Activated CD8-positive, alpha-beta T cell treated with anti-CD3 and anti-CD28 coated beads for 36 hours (primary cell): ENCODE measurements at regions not wholly inside any gene's neighbourhood (a gene's known extent, or its start where the extent isn't known, plus 50 kb on each side); places are given as distances from the start of the nearest gene placed in this dataset.

Source experiments
- ATAC-seq: fragments of 200-7000 bp; cut with Tn5 transposase; one replicate; pipeline ENCODE4 v1.10.0; 2021; ENCODE audit warnings: mild to moderate bottlenecking, moderate library complexity
- CTCF ChIA-PET: fragments of 350-600 bp; sonication (Branson Sonifier 250); formaldehyde crosslinking; loops from one replicate; lab custom pipeline; 2021; ENCODE audit warnings: antibody characterized with exemption; lab: Charles Lee
- POLR2A ChIA-PET: fragments of 350-600 bp; sonication (Branson Sonifier 250); formaldehyde crosslinking; loops from one replicate; lab custom pipeline; 2021; ENCODE audit warnings: antibody characterized with exemption; lab: Charles Lee
- DNase-seq: peaks from one replicate; pipeline ENCODE4 v3.0.0-alpha.2; 2020
- H3K27ac Mint-ChIP-seq: one replicate; pipeline ENCODE4 v1.8.0; 2021; ENCODE audit warnings: mild to moderate bottlenecking, mixed read lengths
- H3K27me3 Mint-ChIP-seq: one replicate; pipeline ENCODE4 v1.8.0; 2021; ENCODE audit warnings: mixed read lengths
- H3K36me3 Mint-ChIP-seq: one replicate; pipeline ENCODE4 v1.8.0; 2021; ENCODE audit warnings: low read depth, mixed read lengths
- H3K4me1 Mint-ChIP-seq: one replicate; pipeline ENCODE4 v1.8.0; 2021; ENCODE audit warnings: low read depth, mixed read lengths
- H3K4me3 Mint-ChIP-seq: one replicate; pipeline ENCODE4 v1.8.0; 2021; ENCODE audit warnings: mild to moderate bottlenecking, moderate library complexity, mixed read lengths
- H3K9me3 Mint-ChIP-seq: one replicate; pipeline ENCODE4 v1.8.0; 2021; ENCODE audit warnings: mixed read lengths
- CTCF ChIP-seq: fragments of 200-600 bp; IDR thresholded peaks from one replicate; pipeline ENCODE4 v1.8.0; 2022; ENCODE audit warnings: antibody characterized with exemption, mild to moderate bottlenecking
- intact Hi-C: fragments of 100-400 bp; cut with micrococcal nuclease; formaldehyde crosslinking; loops from one replicate; pipeline ENCODE4 v1.10.0; 2022

DNA sequence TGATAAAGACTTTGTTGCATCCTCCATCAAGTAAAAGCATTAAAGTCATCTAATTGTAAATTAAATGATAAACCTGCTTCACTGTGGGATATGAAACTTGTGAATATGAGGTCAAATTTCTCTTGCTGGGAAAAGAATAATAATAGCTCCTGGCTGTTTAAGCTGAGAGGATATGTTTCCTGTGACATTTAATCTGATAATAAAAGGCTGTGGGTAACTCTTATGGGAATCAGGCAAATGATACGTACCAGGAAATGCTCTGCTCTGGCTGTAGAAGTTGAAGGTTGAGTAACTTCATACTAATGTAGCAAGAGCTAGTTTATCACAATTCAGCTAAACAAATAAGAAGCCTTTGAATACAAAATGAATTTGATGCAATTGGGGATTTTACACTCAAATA lies 574.6 kb downstream of the RAPGEF2 start:
- intact Hi-C loops: no loop called here
- Mint-ChIP-seq H3K4me1 (no peaks in the 10 kb centered on the region), H3K27ac (no peak overlapping the region), H3K4me3 (no peak overlapping the region), H3K36me3 (no peaks in the 10 kb centered on the region), H3K27me3 (no peaks in the 10 kb centered on the region), H3K9me3 (peaks cover 1% of the 10 kb centered on the region)
- DNase-seq: no peak
- no peak for ATAC-seq
- ChIA-PET CTCF (no interaction called here), POLR2A (no interaction called here)
- no peak for TF ChIP-seq CTCF

DNA sequence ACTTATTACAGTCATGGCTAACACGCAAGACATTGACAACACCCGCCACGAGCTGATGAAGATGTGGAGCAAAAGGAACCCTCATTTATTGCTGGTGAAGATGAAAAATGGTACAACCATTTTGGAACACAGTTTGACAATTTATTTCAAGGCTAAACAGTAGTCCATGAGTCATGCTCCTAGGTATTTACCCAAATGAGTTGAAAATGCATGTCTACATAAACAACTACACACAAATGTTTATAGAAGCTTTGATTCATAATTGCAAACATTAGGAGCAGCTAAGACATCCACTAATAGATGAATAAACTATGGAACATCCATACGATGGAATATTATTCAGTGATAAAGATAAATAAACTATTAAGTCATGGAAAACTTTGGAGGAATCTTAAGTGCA lies 580.1 kb downstream of the RAPGEF2 start:
- Mint-ChIP-seq H3K27ac (no peak overlapping the region), H3K9me3 (peaks cover 3% of the 10 kb centered on the region), H3K4me3 (no peak overlapping the region), H3K4me1 (no peaks in the 10 kb centered on the region), H3K36me3 (no peaks in the 10 kb centered on the region), H3K27me3 (no peaks in the 10 kb centered on the region)
- DNase-seq (no peak), ATAC-seq (no peak)
- CTCF ChIA-PET: no interaction called here
- intact Hi-C loops: no loop called here
- POLR2A ChIA-PET: no interaction called here
- TF ChIP-seq CTCF: no peak

GRCh38 chr4:159684061-159684460 lies 581.2 kb downstream of the RAPGEF2 start:
- Mint-ChIP-seq H3K4me3 (no peak overlapping the region), H3K27ac (no peak overlapping the region), H3K9me3 (peaks cover 4% of the 10 kb centered on the region), H3K36me3 (no peaks in the 10 kb centered on the region), H3K27me3 (no peaks in the 10 kb centered on the region), H3K4me1 (no peaks in the 10 kb centered on the region)
- DNase-seq: no peak
- no peak for TF ChIP-seq CTCF
- ChIA-PET POLR2A (no interaction called here), CTCF (no interaction called here)
- no peak for ATAC-seq
- intact Hi-C loops: no loop called here

DNA sequence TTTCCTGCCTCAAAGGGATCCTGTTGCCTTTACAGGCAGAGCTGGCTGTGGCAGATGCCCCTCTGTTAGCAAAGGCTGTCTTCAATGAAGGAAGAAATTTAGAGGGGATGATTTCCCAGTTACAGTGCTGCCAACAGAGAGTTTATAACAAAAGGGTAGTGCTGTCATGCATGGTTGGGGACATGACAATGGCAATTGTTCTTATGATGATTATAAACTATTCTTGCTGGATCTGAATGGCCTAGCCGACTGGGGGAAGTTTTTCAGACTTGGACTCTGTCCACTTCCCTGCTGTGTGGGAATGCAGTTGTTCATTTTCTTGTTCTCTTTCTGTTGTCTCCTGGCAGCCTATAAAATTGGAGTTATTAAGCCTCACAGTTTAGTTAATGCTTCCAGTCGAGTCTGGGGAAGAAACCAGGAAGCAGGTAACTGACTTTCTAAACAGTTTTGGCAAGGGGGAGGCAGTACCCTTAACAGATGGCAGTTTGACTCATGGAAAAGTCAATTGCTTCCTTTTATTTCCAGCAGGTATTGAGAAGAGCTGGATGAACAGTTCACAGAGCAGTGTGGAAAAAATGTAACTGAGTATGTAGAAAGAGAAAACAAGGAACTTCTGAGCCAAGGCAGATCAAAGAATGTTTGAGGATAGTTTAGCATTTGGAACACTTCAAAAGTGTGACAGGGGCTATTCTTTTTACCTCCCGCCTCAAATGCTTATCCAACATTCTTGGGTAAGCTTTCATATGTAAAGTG lies 582.6 kb downstream of the RAPGEF2 start:
- ChIA-PET POLR2A (interaction anchor here (0.6 to 1.0 kb wide), 2 partner anchors 41 to 1359 kb away, joined by 3 read pairs; no protein-coding TSS in a partner anchor), CTCF (no interaction called here)
- H3K27ac Mint-ChIP-seq: no peak overlapping the region
- H3K27me3 Mint-ChIP-seq: no peaks in the 10 kb centered on the region
- peaks cover 10% of the 10 kb centered on the region for H3K9me3 Mint-ChIP-seq
- intact Hi-C loops: no loop called here
- no peaks in the 10 kb centered on the region for H3K4me1 Mint-ChIP-seq
- no peak overlapping the region for H3K4me3 Mint-ChIP-seq
- TF ChIP-seq CTCF: no peak
- ATAC-seq (no peak), DNase-seq (no peak)
- H3K36me3 Mint-ChIP-seq: no peaks in the 10 kb centered on the region

GRCh38 chr4:159689526-159689925 lies 586.6 kb downstream of the RAPGEF2 start:
- no peak for ATAC-seq

More at GRCh38 chr4:159689526-159689925, 586.6 kb downstream of the RAPGEF2 start:
- TF ChIP-seq CTCF: no peak
- Mint-ChIP-seq H3K27me3 (no peaks in the 10 kb centered on the region), H3K4me1 (no peaks in the 10 kb centered on the region), H3K27ac (no peak overlapping the region), H3K4me3 (no peak overlapping the region), H3K9me3 (peaks cover 28% of the 10 kb centered on the region), H3K36me3 (no peaks in the 10 kb centered on the region)
- POLR2A ChIA-PET: no interaction called here
- CTCF ChIA-PET: no interaction called here
- intact Hi-C loops: no loop called here
- no peak for DNase-seq
